ENCODE measurements at regions not wholly inside any gene's neighbourhood (a gene's known extent, or its start where the extent isn't known, plus 50 kb on each side); places are given as distances from the start of the nearest gene placed in this dataset.

- H3K23ac ChIP-seq (ENCODE audit: insufficient read length, low read depth, low read length), result no peak overlapping the region
- H3K79me1 ChIP-seq (ENCODE audit: insufficient read depth, low read depth, low read length, poor library complexity, severe bottlenecking), result no peaks in the 10 kb centered on the region
- no peak overlapping the region for H2AFZ ChIP-seq (ENCODE audit: low read length)
- no peak overlapping the region for H4K5ac ChIP-seq (ENCODE audit: insufficient read length, low read depth, low read length)
- no peak overlapping the region for H4K91ac ChIP-seq (ENCODE audit: insufficient read length, low read depth, low read length)
- no peak overlapping the region for H3K27ac Mint-ChIP-seq
- no peak overlapping the region for H3K9ac ChIP-seq (ENCODE audit: extremely low read depth, insufficient read length, low read length)
- no peak overlapping the region for H2BK15ac ChIP-seq (ENCODE audit: low read depth, low read length)
- H2BK120ac ChIP-seq (ENCODE audit: low read depth, low read length, poor library complexity, severe bottlenecking), result no peak overlapping the region
- H3K18ac ChIP-seq (ENCODE audit: insufficient read length, low read depth, low read length), result no peak overlapping the region
- H3T11ph ChIP-seq (ENCODE audit: low read length), result no peak overlapping the region
- peaks cover 3% of the 10 kb centered on the region; the same call in 1 of the 2 replicates for H3K27me3 Mint-ChIP-seq (ENCODE audit: low read depth)
- H3K14ac ChIP-seq (ENCODE audit: insufficient read depth, low read length), result no peak overlapping the region
- no peak overlapping the region for H3K27ac ChIP-seq (ENCODE audit: insufficient read length, low read depth, low read length)
- no peak overlapping the region for H2BK12ac ChIP-seq (ENCODE audit: insufficient read length, low read depth, low read length)
- H3K23me2 ChIP-seq (ENCODE audit: insufficient read length, low read depth, low read length, poor library complexity, severe bottlenecking), result no peaks in the 10 kb centered on the region
- no peak for TF ChIP-seq CTCF (conservative IDR thresholded peaks at IDR 0.05)
- H3K27me3 ChIP-seq (ENCODE audit: insufficient read depth, low read length), result no peaks in the 10 kb centered on the region
- no peak overlapping the region for H2AK5ac ChIP-seq (ENCODE audit: insufficient read length, low read length)
- H2BK5ac ChIP-seq (ENCODE audit: insufficient read length, low read length), result no peak overlapping the region
- no peaks in the 10 kb centered on the region for H3K9me3 ChIP-seq (ENCODE audit: control insufficient read depth, low read depth, low read length)
- H3K36me3 Mint-ChIP-seq (ENCODE audit: insufficient read depth in 1 of 3, low read depth in 3 of 3), result no peaks in the 10 kb centered on the region
- no peak overlapping the region for H4K8ac ChIP-seq (replicated peaks; ENCODE audit: insufficient read length, low read depth, low read length)
- no peak overlapping the region for H3K4me2 ChIP-seq (ENCODE audit: insufficient read depth, insufficient read length, low read length)
- no peak overlapping the region for H3K56ac ChIP-seq (ENCODE audit: insufficient read length, low read depth, low read length)
- H3K79me2 ChIP-seq (ENCODE audit: insufficient read depth, low read length), result no peaks in the 10 kb centered on the region
- H4K20me1 ChIP-seq (ENCODE audit: control insufficient read depth, insufficient read depth, insufficient read length), result no peaks in the 10 kb centered on the region
- H2BK20ac ChIP-seq (ENCODE audit: low read depth, low read length, poor library complexity, severe bottlenecking), result no peak overlapping the region
- peaks cover 4 to 6% of the 10 kb centered on the region in 2 experiments; a peak in 3 of 4 replicates for H3K4me1 Mint-ChIP-seq
- no peak for DNase-seq
- H3K4me3 Mint-ChIP-seq, result no peak overlapping the region
- no peaks in the 10 kb centered on the region for H3K4me1 ChIP-seq (ENCODE audit: insufficient read depth, low read length)
- WGBS (ENCODE audit: extremely low coverage, insufficient read length, low lambda C conversion rate), result no CpG with 5 or more reads among the region's 2 CpGs
- no peak overlapping the region for H3K4ac ChIP-seq (ENCODE audit: low read depth, low read length)
- peaks cover 0 to 4% of the 10 kb centered on the region in 2 experiments; a peak in 1 of 5 replicates for H3K9me3 Mint-ChIP-seq
These were observed 179.0 kb downstream of the SHQ1 start for GRCh38 chr3:72669224-72669623.

Measured in H9 (cell line).